ENCODE measurements at regions not wholly inside any gene's neighbourhood (a gene's known extent, or its start where the extent isn't known, plus 50 kb on each side); places are given as distances from the start of the nearest gene placed in this dataset.
"Not testable (repeated sequence)": the region's sequence is repeated elsewhere in the genome, so short reads cannot be mapped to it uniquely, and the experiment has no call there.

DNA sequence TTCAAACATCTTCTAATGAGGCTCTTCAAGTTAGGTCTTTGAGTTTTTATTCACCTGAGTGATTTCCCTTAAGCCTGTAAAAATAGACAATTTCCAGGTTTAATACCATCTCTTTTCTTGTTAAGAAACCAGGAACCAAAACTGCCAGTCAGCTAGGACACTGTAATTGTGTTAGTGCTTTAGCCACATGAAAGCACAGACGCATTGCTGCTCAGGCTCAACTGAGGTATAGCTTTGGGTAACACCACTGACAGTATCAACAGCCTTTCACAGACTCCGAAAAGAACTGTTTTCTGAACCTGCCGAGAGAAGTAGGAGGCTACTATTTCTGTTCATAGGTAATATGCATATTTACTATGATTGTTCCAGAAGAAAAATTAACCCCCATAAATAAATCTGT is 768.7 kb downstream of the ETS1 start:
- ATAC-seq (no peak), DNase-seq (ENCODE audit: low spot score in 2 of 2) (no peak)
- no peaks in the 10 kb centered on the region for H3K4me1 Mint-ChIP-seq
- H3K4me3 Mint-ChIP-seq: no peak overlapping the region
- H3K9me3 Mint-ChIP-seq: no peaks in the 10 kb centered on the region
- no peak overlapping the region for H3K27ac Mint-ChIP-seq
- no peaks in the 10 kb centered on the region for H3K36me3 Mint-ChIP-seq

DNA sequence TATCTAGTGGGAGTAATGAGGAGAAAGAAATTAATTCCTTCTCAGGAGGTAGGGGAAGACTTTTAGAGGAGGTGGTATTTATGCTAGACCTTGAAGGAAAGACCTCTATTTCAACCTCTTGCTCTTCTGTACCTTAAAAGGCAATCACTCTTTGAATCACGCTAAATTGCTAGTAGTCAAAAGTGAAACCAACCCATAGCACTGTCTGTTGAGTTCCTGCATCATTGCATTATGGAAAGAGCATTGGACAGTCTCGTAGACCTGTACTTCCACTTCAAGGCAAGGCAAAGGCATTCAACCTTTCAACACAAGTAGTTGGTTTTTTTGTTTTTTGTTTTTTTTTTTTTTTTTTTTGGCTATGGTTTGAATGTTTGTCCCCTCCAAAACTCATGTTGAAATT is 770.4 kb downstream of the ETS1 start:
- Mint-ChIP-seq H3K4me1 (no peaks in the 10 kb centered on the region), H3K4me3 (no peak overlapping the region), H3K9me3 (no peaks in the 10 kb centered on the region), H3K27ac (no peak overlapping the region), H3K36me3 (no peaks in the 10 kb centered on the region)
- DNase-seq (ENCODE audit: low spot score in 2 of 2) (no peak), ATAC-seq (no peak)

DNA sequence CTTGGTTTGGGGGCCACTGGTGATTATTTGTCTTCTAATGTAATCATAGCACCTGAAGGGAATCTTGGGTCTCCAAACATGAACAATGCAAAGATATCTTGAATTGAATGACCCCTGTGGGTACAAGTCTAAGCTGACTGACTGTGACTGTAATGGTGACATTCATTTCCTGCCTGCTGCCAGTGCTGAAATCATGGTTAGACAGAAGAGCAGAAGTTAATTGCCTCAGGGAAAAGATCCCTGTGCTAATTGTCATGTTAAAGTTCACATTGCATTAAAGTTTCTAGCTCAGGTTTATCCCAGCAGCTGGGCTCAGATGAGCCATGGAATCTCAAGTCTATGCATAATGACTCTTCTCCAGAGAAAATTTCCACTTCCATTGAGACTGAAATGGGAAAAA is 772.0 kb downstream of the ETS1 start:
- Mint-ChIP-seq H3K36me3 (no peaks in the 10 kb centered on the region), H3K9me3 (no peaks in the 10 kb centered on the region), H3K4me1 (no peaks in the 10 kb centered on the region), H3K4me3 (no peak overlapping the region), H3K27ac (no peak overlapping the region)
- DNase-seq (ENCODE audit: low spot score in 2 of 2): no peak
- no peak for ATAC-seq

DNA sequence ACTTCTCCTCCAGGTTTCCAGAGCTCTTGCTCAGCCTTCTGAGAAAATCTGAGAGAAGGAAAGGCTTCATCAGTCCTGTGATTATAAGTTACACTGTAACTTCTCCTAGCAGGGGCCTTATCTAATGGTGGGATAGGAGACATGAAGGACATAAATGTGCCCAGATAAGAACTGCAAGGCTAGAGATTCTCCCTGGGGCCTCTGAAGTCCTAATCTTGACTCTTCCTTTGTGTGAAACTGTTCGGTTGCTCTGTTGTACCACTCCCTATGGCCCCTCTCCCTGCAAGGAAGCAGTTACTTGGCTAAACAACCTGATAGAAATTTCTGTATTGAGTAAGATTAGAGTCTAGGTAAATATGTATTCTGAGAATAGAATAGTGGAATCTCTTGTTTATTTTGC is 780.9 kb downstream of the ETS1 start:
- no peaks in the 10 kb centered on the region for H3K36me3 Mint-ChIP-seq
- H3K27ac Mint-ChIP-seq: no peak overlapping the region
- no peak for ATAC-seq
- no peak overlapping the region for H3K4me3 Mint-ChIP-seq
- H3K9me3 Mint-ChIP-seq: no peaks in the 10 kb centered on the region
- DNase-seq (ENCODE audit: low spot score in 2 of 2): no peak
- H3K4me1 Mint-ChIP-seq: no peaks in the 10 kb centered on the region

DNA sequence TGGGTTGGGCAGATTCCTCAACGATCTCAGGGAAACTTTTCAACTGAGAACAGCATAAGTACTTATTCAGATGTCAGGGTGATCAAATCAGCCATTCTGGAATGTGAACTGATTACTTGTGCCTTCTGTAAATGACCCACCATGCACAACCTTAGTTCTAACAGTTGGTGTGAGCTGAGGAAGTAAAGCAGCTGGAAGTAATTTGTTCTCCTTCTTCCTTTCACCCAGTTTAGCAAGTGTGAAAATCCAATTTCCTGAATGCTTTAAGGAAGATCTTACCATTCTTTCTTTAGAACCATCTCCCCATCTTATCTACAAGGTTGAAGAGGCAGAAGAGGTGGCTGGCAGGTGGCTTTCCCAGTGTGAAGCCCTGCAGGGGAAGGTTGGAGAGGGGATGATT is 781.6 kb downstream of the ETS1 start:
- no peaks in the 10 kb centered on the region for H3K36me3 Mint-ChIP-seq
- H3K9me3 Mint-ChIP-seq: no peaks in the 10 kb centered on the region
- ATAC-seq: no peak
- no peaks in the 10 kb centered on the region for H3K4me1 Mint-ChIP-seq
- DNase-seq (ENCODE audit: low spot score in 2 of 2): no peak
- no peak overlapping the region for H3K27ac Mint-ChIP-seq
- H3K4me3 Mint-ChIP-seq: no peak overlapping the region

DNA sequence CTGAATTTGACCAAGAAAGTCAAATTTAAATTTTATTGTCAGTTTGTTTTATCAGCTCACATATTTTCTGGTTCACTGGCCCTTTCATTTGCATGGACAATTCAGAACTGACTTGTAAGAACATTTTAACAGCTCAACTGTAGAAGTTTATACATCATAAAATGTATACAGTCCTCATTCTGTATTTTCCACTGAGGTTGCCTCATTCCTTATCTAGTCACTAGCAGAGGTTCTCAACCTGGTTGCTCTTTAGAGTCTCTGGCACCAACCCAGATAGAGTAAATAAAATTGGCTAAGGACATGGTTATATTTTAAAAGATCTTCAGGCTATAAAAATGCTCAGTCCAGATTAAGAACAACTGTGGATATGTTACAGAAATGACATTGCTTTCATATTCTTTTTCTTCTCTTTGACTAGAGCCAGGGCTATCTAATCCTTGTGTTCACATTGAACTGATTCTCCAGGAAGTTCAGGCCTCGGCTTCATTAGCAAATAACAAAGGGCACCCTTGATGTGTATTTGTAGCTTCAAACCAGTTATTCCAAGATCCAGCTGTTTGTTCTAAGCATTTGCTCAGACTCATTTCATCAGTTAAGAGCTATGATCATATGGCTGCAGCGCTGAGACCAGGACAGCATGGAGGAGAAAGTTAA is 782.5 kb downstream of the ETS1 start:
- no peaks in the 10 kb centered on the region for H3K9me3 Mint-ChIP-seq
- no peak for ATAC-seq

DNA sequence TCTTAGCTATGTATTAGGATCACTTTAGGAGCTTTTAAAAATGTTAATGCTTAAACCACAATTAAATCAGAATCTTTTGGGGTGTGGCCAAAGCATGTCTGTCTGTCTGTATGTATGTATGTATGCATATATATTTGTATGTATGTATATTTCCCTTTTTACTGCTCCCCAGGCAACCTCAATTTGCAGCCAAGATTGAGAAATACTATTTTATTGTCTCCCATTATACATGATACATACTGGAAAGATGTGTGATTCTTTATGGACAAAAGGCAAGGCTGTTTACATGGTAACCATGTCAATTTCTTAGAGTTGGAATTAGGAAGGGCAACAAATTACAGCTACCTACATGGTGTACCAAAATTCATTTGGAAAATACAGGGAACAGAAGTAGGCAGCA is 783.6 kb downstream of the ETS1 start:
- Mint-ChIP-seq H3K27ac (no peak overlapping the region), H3K36me3 (no peaks in the 10 kb centered on the region), H3K4me1 (no peaks in the 10 kb centered on the region), H3K4me3 (no peak overlapping the region), H3K9me3 (no peaks in the 10 kb centered on the region)
- DNase-seq (ENCODE audit: low spot score in 2 of 2): no peak
- no peak for ATAC-seq

More for the DNA sequence above, 782.5 kb downstream of the ETS1 start:
- no peaks in the 10 kb centered on the region for H3K4me1 Mint-ChIP-seq
- H3K36me3 Mint-ChIP-seq: no peaks in the 10 kb centered on the region
- no peak overlapping the region for H3K4me3 Mint-ChIP-seq
- DNase-seq (ENCODE audit: low spot score in 2 of 2): no peak
- H3K27ac Mint-ChIP-seq: no peak overlapping the region

DNA sequence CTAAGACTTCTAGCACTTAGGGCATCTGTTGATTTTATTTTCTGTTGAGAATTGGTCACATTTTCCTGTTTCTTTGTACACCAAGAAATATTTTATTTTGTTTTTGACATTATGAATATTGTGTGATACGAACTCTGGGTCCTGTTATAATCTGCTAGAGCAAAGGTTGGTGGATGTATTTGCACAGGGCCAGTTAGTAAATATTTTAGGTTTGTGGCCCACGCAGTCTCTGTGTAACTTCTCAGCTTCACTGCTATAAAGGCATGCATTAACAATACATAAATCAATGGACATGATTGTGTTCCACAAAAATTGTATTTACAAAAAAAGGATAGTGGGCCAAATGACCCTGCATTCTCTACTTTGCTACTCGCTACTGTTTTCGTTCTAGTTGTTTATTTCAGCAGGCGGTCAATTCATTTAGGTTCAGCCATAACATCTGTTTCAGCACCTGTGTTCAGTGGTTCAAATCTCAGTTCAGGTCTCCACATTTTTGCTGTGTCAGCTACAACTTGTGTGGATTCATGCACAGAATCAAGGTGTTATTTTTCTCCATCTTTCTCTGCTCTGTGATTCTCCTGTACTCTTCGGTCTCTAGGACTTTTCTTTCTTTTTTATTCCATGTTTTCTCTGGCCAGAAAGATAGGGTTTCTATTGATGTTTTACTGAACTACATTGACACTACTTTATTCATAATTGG is 786.2 kb downstream of the ETS1 start:
- Mint-ChIP-seq H3K9me3 (no peaks in the 10 kb centered on the region), H3K4me1 (no peaks in the 10 kb centered on the region), H3K36me3 (no peaks in the 10 kb centered on the region), H3K4me3 (no peak overlapping the region), H3K27ac (no peak overlapping the region)
- DNase-seq (ENCODE audit: low spot score in 2 of 2): no peak
- no peak for ATAC-seq

DNA sequence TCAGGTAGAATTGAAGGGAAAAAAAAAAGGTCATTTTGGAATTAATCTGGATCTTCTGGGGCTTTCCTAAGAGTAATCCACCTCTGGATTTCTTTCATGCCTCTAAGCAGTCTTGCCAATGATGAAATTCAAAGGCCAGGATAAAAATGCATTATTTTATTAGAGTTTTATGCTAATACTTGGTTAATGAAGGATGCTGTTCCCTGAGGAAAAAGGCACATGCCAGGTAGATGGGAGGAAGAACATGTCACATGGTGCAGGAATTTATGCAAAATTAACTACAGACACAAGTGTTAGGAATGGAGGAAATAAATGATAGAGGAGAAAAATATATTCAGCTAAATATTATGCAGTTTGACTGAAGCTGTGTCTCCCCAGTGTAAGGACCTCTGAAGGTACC is 792.0 kb downstream of the ETS1 start:
- Mint-ChIP-seq H3K36me3 (no peaks in the 10 kb centered on the region), H3K4me3 (no peak overlapping the region), H3K4me1 (no peaks in the 10 kb centered on the region), H3K9me3 (no peaks in the 10 kb centered on the region), H3K27ac (no peak overlapping the region)
- no peak for DNase-seq (ENCODE audit: low spot score in 2 of 2)
- ATAC-seq: no peak

DNA sequence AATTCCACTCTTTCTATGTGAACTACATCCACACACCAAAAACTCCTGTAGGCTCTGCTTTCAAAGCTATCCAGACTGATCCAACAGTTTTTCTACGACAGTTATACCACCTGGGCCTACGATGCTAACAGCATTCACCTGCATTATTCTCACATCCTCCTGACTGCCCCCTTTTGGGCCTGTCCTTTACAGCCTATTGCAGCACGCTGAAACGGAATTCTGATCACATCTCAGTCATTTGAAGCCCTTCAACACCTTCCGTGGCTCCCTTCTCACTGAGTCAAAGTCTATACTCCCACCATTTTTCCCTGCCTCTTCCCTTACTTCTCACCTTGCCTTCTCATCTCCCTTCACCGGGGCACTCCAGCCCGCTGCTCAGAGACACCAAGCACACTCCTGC is 791.3 kb upstream of the KIRREL3 start:
- Mint-ChIP-seq H3K4me1 (no peaks in the 10 kb centered on the region), H3K4me3 (no peak overlapping the region), H3K27ac (no peak overlapping the region), H3K36me3 (no peaks in the 10 kb centered on the region), H3K9me3 (no peaks in the 10 kb centered on the region)
- ATAC-seq: no peak
- no peak for DNase-seq (ENCODE audit: low spot score in 2 of 2)

DNA sequence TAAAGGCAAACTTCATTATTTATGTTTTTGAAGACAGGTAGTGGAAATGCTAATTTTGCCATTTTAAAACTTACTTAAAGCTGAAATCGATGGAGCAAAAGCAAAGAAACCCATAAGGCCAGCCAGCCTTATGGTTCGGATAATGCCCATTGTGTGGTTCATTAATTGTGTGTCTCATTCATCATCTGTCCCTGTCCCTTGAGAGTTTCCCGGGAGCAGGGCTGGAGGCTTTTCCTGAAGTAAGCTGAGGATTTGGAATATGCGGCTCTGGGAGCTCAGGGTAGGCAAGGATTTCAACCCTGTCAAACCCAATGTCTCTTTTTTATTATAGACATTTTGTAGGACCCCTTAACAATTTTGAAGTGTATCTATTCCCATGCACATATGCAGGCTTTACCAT is 790.0 kb upstream of the KIRREL3 start:
- Mint-ChIP-seq H3K9me3 (no peaks in the 10 kb centered on the region), H3K4me3 (no peak overlapping the region), H3K36me3 (no peaks in the 10 kb centered on the region), H3K4me1 (no peaks in the 10 kb centered on the region), H3K27ac (no peak overlapping the region)
- ATAC-seq: no peak
- DNase-seq (ENCODE audit: low spot score in 2 of 2): no peak

DNA sequence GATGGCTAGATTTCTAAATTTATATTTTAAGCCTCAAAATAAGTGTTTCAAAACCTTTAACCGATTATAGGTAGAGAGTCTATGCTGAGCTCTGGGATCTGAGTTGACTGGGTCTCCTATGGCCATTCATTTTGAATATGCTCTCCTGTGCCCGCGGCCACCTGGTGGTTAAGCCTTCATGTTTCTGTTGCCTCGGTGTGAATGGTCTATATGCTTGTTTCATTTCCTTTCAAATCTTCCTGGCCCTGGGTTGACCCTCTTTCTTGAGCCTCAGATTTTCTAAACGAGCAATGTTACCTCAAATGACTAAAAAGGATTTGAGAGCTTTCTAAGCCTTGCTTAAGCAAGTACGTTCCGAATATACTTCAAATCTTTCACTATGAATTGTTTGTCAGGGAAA is 789.4 kb upstream of the KIRREL3 start:
- no peaks in the 10 kb centered on the region for H3K9me3 Mint-ChIP-seq
- DNase-seq (ENCODE audit: low spot score in 2 of 2): no peak
- no peaks in the 10 kb centered on the region for H3K4me1 Mint-ChIP-seq
- no peak overlapping the region for H3K27ac Mint-ChIP-seq
- no peak for ATAC-seq
- no peak overlapping the region for H3K4me3 Mint-ChIP-seq
- H3K36me3 Mint-ChIP-seq: no peaks in the 10 kb centered on the region

DNA sequence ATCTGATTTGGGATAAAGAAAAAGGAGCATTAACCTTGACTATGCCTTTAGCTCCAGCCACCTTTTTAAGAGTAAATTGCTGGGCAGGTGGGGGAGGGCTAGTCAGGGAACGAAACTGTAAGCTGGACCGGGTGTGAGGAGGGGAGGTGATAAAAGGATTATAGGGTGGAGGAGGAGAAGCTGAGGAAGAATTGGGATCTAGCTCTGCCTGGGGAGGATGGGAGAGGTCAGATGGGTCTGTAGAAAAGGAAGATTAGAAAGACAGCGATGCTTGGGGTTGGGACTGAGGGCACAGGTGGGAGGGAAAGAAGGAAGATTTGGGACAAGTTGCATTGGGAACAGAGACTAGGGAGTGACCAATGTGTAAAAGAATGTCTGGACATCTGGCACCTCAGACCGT is 772.4 kb upstream of the KIRREL3 start:
- H3K4me1 Mint-ChIP-seq; H3K36me3 Mint-ChIP-seq; H3K9me3 Mint-ChIP-seq; H3K4me3 Mint-ChIP-seq; ATAC-seq; H3K27ac Mint-ChIP-seq; DNase-seq (ENCODE audit: low spot score in 2 of 2): not testable (repeated sequence)

DNA sequence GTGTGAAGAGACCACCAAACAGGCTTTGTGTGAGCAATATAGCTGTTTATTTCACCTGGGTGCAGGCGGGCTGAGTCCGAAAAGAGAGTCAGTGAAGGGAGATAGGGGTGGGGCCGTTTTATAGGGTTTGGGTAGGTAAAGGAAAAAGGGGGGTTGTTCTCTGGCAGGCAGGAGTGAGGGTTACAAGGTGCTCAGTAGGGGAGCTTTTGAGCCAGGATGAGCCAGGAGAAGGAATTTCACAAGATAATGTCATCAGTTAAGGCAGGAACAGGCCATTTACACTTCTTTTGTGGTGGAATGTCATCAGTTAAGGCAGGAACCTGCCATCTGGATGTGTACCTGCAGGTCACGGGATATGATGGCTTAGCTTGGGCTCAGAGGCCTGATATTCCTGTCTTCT is 768.4 kb upstream of the KIRREL3 start:
- H3K36me3 Mint-ChIP-seq; H3K4me1 Mint-ChIP-seq; H3K9me3 Mint-ChIP-seq; DNase-seq (ENCODE audit: low spot score in 2 of 2); H3K27ac Mint-ChIP-seq; H3K4me3 Mint-ChIP-seq; ATAC-seq: not testable (repeated sequence)

DNA sequence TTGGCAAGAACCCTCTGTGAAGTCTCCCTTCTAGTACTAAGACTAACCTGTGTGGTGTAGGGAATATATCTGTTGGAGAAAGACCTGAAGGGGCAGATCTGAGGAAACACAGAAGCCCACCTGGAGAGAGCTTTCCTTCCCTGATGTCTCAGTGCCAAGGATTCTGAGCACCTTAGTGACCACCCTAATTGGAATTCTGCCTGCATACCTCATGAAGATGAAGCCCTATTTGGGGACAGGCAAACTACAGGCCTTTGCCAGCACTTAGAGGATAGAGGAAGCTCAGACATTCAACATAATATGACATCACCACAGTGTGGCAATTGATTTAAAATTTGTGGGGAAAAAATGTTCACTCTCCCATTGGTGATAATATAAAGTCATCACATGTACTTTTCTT is 766.2 kb upstream of the KIRREL3 start:
- no peak overlapping the region for H3K4me3 Mint-ChIP-seq
- no peaks in the 10 kb centered on the region for H3K36me3 Mint-ChIP-seq
- no peak for DNase-seq (ENCODE audit: low spot score in 2 of 2)
- no peaks in the 10 kb centered on the region for H3K4me1 Mint-ChIP-seq
- no peak overlapping the region for H3K27ac Mint-ChIP-seq
- ATAC-seq: no peak
- no peaks in the 10 kb centered on the region for H3K9me3 Mint-ChIP-seq

DNA sequence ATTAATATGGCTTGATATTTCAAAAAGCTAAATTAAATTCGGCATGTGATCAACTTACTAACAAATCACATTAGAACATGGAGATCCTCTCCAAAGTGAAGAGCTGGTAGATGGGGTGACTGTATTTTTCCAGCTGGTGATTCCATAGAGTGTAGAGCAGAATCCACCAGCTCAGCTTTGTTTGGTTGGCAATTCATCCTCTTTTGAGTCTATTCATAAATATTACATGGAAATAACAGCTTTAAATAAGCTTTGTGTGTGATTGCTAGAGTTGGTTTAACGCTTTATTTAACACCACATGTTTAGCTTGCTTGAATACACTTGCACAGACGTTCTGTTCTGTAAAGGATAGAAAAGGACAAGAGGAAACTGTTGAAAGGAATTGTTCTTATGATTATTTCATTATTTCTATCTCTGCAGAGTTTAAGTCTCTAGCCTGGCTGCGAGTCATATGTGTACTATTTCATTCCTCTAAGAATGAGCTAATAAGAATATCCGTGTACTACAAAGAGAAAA is 738.3 kb upstream of the KIRREL3 start:
- Mint-ChIP-seq H3K4me3 (no peak overlapping the region), H3K4me1 (peaks cover under 1% of the 10 kb centered on the region), H3K27ac (no peak overlapping the region), H3K9me3 (peaks cover 3% of the 10 kb centered on the region), H3K36me3 (no peaks in the 10 kb centered on the region)
- ATAC-seq (no peak), DNase-seq (ENCODE audit: low spot score in 2 of 2) (no peak)
